ENCODE measurements at regions not wholly inside any gene's neighbourhood (a gene's known extent, or its start where the extent isn't known, plus 50 kb on each side); places are given as distances from the start of the nearest gene placed in this dataset.

- H3K36me3 Mint-ChIP-seq (ENCODE audit: low read depth) = no peaks in the 10 kb centered on the region
- ATAC-seq (no peak), DNase-seq (no peak)
- no peaks in the 10 kb centered on the region for H3K4me1 Mint-ChIP-seq (ENCODE audit: low read depth)
- intact Hi-C loops (cut with micrococcal nuclease) = no loop called here
- H3K27ac Mint-ChIP-seq = no peak overlapping the region
- H3K27me3 Mint-ChIP-seq = peaks cover 1% of the 10 kb centered on the region
- H3K9me3 Mint-ChIP-seq = peaks cover 6% of the 10 kb centered on the region
- no peak for TF ChIP-seq CTCF (IDR thresholded peaks at IDR 0.05)
- no peak overlapping the region for H3K4me3 Mint-ChIP-seq
- POLR2A ChIA-PET = no interaction called here
- CTCF ChIA-PET = no interaction called here
Observed at GRCh38 chr15:95431518-95431917, 899.0 kb upstream of the NR2F2 start.

- no peak for TF ChIP-seq CTCF (IDR thresholded peaks at IDR 0.05)
- no peaks in the 10 kb centered on the region for H3K4me1 Mint-ChIP-seq (ENCODE audit: low read depth)
- H3K27me3 Mint-ChIP-seq = peaks cover 1% of the 10 kb centered on the region
- intact Hi-C loops (cut with micrococcal nuclease) = no loop called here
- no peak for ATAC-seq
- H3K9me3 Mint-ChIP-seq = no peaks in the 10 kb centered on the region
- ChIA-PET POLR2A (no interaction called here), CTCF (no interaction called here)
- no peak overlapping the region for H3K27ac Mint-ChIP-seq
- H3K36me3 Mint-ChIP-seq (ENCODE audit: low read depth) = no peaks in the 10 kb centered on the region
- no peak for DNase-seq
- H3K4me3 Mint-ChIP-seq = no peak overlapping the region
Observed at GRCh38 chr15:95432878-95433405, 897.6 kb upstream of the NR2F2 start.

GRCh38 chr15:95439922-95440376 is 890.6 kb upstream of the NR2F2 start:
- no peak overlapping the region for H3K27ac Mint-ChIP-seq
- H3K4me3 Mint-ChIP-seq = no peak overlapping the region
- no peak for TF ChIP-seq CTCF (IDR thresholded peaks at IDR 0.05)
- no peaks in the 10 kb centered on the region for H3K27me3 Mint-ChIP-seq
- ATAC-seq (no peak), DNase-seq (no peak)
- ChIA-PET POLR2A (no interaction called here), CTCF (no interaction called here)
- peaks cover 5% of the 10 kb centered on the region for H3K4me1 Mint-ChIP-seq (ENCODE audit: low read depth)
- intact Hi-C loops (cut with micrococcal nuclease) = no loop called here
- H3K36me3 Mint-ChIP-seq (ENCODE audit: low read depth) = no peaks in the 10 kb centered on the region
- H3K9me3 Mint-ChIP-seq = no peaks in the 10 kb centered on the region

DNA sequence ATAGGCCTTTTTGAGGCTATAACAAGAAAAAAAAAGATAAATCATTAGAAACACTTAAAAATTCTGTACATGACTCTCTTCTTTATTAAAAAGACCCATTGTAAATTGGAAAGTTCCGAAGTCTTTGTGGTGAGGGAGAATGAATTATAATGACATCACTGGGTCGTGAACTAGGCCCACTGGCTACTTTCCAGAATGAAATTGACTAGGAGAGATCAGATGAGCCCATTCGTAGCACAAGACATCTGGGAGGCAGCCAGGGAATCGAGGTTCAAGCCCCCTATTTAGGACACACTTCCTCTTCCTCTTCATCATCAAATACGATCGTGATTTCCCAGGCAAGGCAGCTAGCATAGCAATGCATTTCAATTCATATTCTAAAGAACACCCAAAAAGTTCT is 889.8 kb upstream of the NR2F2 start:
- H3K9me3 Mint-ChIP-seq = no peaks in the 10 kb centered on the region
- ChIA-PET CTCF (no interaction called here), POLR2A (no interaction called here)
- H3K27me3 Mint-ChIP-seq = no peaks in the 10 kb centered on the region
- peaks cover 2% of the 10 kb centered on the region for H3K36me3 Mint-ChIP-seq (ENCODE audit: low read depth)
- DNase-seq (no peak), ATAC-seq (no peak)
- H3K4me3 Mint-ChIP-seq = no peak overlapping the region
- peaks cover 5% of the 10 kb centered on the region for H3K4me1 Mint-ChIP-seq (ENCODE audit: low read depth)
- no peak for TF ChIP-seq CTCF (IDR thresholded peaks at IDR 0.05)
- no peak overlapping the region for H3K27ac Mint-ChIP-seq
- intact Hi-C loops (cut with micrococcal nuclease) = no loop called here

DNA sequence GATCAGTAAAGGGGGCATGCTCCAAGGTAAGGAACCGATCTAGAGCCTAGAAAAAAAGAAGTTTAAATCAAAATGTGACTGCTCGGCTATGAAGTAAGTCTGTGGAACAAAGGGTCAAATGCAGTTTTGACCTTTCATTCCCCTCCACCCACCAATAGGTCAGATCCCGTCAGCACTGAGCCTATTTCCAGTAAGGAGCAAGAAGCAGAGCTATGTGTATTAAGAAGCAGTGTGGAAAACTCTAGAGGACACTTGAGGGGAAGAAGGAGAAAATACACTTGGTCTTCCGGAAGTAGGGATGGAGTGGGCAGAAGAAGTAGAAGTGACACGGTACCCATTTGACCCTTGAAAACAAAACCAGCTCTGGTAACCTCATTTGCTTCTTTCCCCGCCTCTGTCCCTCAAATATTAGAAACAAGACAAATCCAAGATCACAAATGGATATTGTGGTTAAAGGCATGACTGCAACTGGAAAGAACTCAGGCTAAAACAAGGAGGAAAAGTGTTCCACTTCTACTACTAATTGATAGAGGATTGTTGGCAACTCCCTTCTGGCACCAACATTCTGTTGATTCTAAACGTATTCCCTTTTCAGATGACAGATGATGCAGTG is 888.3 kb upstream of the NR2F2 start:
- Mint-ChIP-seq H3K27me3 (no peaks in the 10 kb centered on the region), H3K36me3 (ENCODE audit: low read depth) (peaks cover 2% of the 10 kb centered on the region), H3K4me1 (ENCODE audit: low read depth) (peaks cover 16% of the 10 kb centered on the region), H3K27ac (no peak overlapping the region), H3K9me3 (peaks cover 3% of the 10 kb centered on the region), H3K4me3 (no peak overlapping the region)
- TF ChIP-seq CTCF (IDR thresholded peaks at IDR 0.05) = no peak
- ChIA-PET CTCF (no interaction called here), POLR2A (no interaction called here)
- DNase-seq = no peak
- no peak for ATAC-seq
- intact Hi-C loops (cut with micrococcal nuclease) = no loop called here

All from activated CD8-positive, alpha-beta T cell treated with anti-CD3 and anti-CD28 coated beads for 36 hours (primary cell).